SK-N-MC (cell line): ENCODE measurements at regions not wholly inside any gene's neighbourhood (a gene's known extent, or its start where the extent isn't known, plus 50 kb on each side); places are given as distances from the start of the nearest gene placed in this dataset.
"Not testable (repeated sequence)": the region's sequence is repeated elsewhere in the genome, so short reads cannot be mapped to it uniquely, and the experiment has no call there.

Experiments used
- DNase-seq: peaks from one replicate; pipeline ENCODE4 v3.0.0-alpha.2; 2011; ENCODE audit warnings: low read depth, low spot score
- H3K27ac ChIP-seq: fragments of 200-600 bp; sonication (generic); 2 replicates; pipeline ENCODE4 v1.5.1; 2016; ENCODE audit warnings: mixed run types
- H3K36me3 ChIP-seq: fragments of 200-600 bp; sonication (generic); 2 replicates; pipeline ENCODE4 v1.6.1; 2017; ENCODE audit warnings: antibody characterized with exemption, low read length, mixed read lengths; ENCODE audit not compliant: insufficient read depth
- H3K4me3 ChIP-seq: fragments of 200-600 bp; sonication (generic); 2 replicates; pipeline ENCODE4 v1.5.1; 2016
- H3K9ac ChIP-seq: fragments of 200-600 bp; sonication (generic); 2 replicates; pipeline ENCODE4 v1.8.0; 2017; ENCODE audit warnings: mixed run types, mixed read lengths; ENCODE audit not compliant: insufficient read length
- H3K9me3 ChIP-seq: fragments of 200-600 bp; sonication (generic); 2 replicates; pipeline ENCODE4 v1.6.1; 2017; ENCODE audit warnings: low read depth, mild to moderate bottlenecking, antibody characterized with exemption, low read length, moderate library complexity, mixed read lengths
- EZH2 ChIP-seq: fragments of 200-600 bp; sonication (generic); IDR thresholded peaks from one replicate; pipeline ENCODE4 v1.6.1; 2017; ENCODE audit warnings: antibody characterized with exemption
- FOXP2 ChIP-seq: optimal IDR thresholded peaks from 2 replicates; pipeline ENCODE3; 2011; ENCODE audit warnings: mild to moderate bottlenecking, moderate library complexity; ENCODE audit not compliant: insufficient read depth; ENCODE audit errors: extremely low read length, control extremely low read depth
- POLR2AphosphoS5 ChIP-seq: IDR thresholded peaks from 2 replicates; pipeline ENCODE4 v1.6.1; 2012; ENCODE audit warnings: mild to moderate bottlenecking, low read depth, low read length, borderline replicate concordance

- Histone ChIP-seq H3K36me3 (no peaks in the 10 kb centered on the region), H3K4me3 (no peak overlapping the region), H3K9ac (no peak overlapping the region), H3K27ac (no peak overlapping the region), H3K9me3 (no peaks in the 10 kb centered on the region)
- no peak for DNase-seq
- TF ChIP-seq EZH2 (no peak), POLR2AphosphoS5 (no peak)
These were observed 487.3 kb downstream of the SIPA1L2 start for GRCh38 chr1:232142403-232143314.

GRCh38 chr1:232141167-232141448 lies 488.8 kb downstream of the SIPA1L2 start:
- H3K4me3 ChIP-seq, H3K9me3 ChIP-seq, H3K36me3 ChIP-seq, DNase-seq, H3K27ac ChIP-seq, H3K9ac ChIP-seq: not testable (repeated sequence)

- H3K9me3 ChIP-seq = no peaks in the 10 kb centered on the region
- no peak for DNase-seq
- H3K36me3 ChIP-seq = no peaks in the 10 kb centered on the region
- no peak for TF ChIP-seq POLR2AphosphoS5
- TF ChIP-seq EZH2 = no peak
- no peak for TF ChIP-seq FOXP2
- H3K4me3 ChIP-seq = no peak overlapping the region
- H3K27ac ChIP-seq = no peak overlapping the region
- no peak overlapping the region for H3K9ac ChIP-seq
These were observed 489.3 kb downstream of the SIPA1L2 start for GRCh38 chr1:232140419-232141166.

GRCh38 chr1:232139444-232139843 lies 490.5 kb downstream of the SIPA1L2 start:
- no peak for DNase-seq
- no peak for TF ChIP-seq POLR2AphosphoS5
- TF ChIP-seq FOXP2 = no peak
- no peak for TF ChIP-seq EZH2
- Histone ChIP-seq H3K27ac (no peak overlapping the region), H3K4me3 (no peak overlapping the region), H3K9ac (no peak overlapping the region), H3K36me3 (no peaks in the 10 kb centered on the region), H3K9me3 (no peaks in the 10 kb centered on the region)

GRCh38 chr1:232138044-232138443 lies 491.9 kb downstream of the SIPA1L2 start:
- Histone ChIP-seq H3K9ac (no peak overlapping the region), H3K27ac (no peak overlapping the region), H3K36me3 (no peaks in the 10 kb centered on the region), H3K9me3 (no peaks in the 10 kb centered on the region), H3K4me3 (no peak overlapping the region)
- no peak for DNase-seq
- no peak for TF ChIP-seq EZH2
- no peak for TF ChIP-seq POLR2AphosphoS5
- TF ChIP-seq FOXP2 = no peak

- Histone ChIP-seq H3K36me3 (no peaks in the 10 kb centered on the region), H3K9ac (no peak overlapping the region), H3K9me3 (no peaks in the 10 kb centered on the region), H3K27ac (no peak overlapping the region), H3K4me3 (no peak overlapping the region)
- TF ChIP-seq EZH2 (no peak), FOXP2 (no peak), POLR2AphosphoS5 (no peak)
- DNase-seq = no peak
These were observed 492.9 kb downstream of the SIPA1L2 start for GRCh38 chr1:232137066-232137465.

GRCh38 chr1:232136136-232136535 lies 493.8 kb downstream of the SIPA1L2 start:
- H3K9me3 ChIP-seq = no peaks in the 10 kb centered on the region
- DNase-seq = no peak
- H3K4me3 ChIP-seq = no peak overlapping the region
- no peak overlapping the region for H3K9ac ChIP-seq
- H3K36me3 ChIP-seq = no peaks in the 10 kb centered on the region
- H3K27ac ChIP-seq = no peak overlapping the region
- TF ChIP-seq POLR2AphosphoS5 (no peak), EZH2 (no peak), FOXP2 (no peak)

- DNase-seq = no peak
- Histone ChIP-seq H3K4me3 (no peak overlapping the region), H3K9me3 (no peaks in the 10 kb centered on the region), H3K27ac (no peak overlapping the region), H3K36me3 (no peaks in the 10 kb centered on the region), H3K9ac (no peak overlapping the region)
- no peak for TF ChIP-seq FOXP2
- TF ChIP-seq POLR2AphosphoS5 = no peak
- no peak for TF ChIP-seq EZH2
These were observed 495.6 kb downstream of the SIPA1L2 start for GRCh38 chr1:232134365-232134764.

GRCh38 chr1:232132572-232132971 lies 497.4 kb downstream of the SIPA1L2 start:
- no peaks in the 10 kb centered on the region for H3K36me3 ChIP-seq
- TF ChIP-seq FOXP2 (no peak), EZH2 (no peak), POLR2AphosphoS5 (no peak)
- no peak overlapping the region for H3K4me3 ChIP-seq
- H3K27ac ChIP-seq = no peak overlapping the region
- no peak overlapping the region for H3K9ac ChIP-seq
- no peak for DNase-seq
- no peaks in the 10 kb centered on the region for H3K9me3 ChIP-seq
